ENCODE measurements at regions not wholly inside any gene's neighbourhood (a gene's known extent, or its start where the extent isn't known, plus 50 kb on each side); places are given as distances from the start of the nearest gene placed in this dataset.
"Not testable (repeated sequence)": the region's sequence is repeated elsewhere in the genome, so short reads cannot be mapped to it uniquely, and the experiment has no call there.

GRCh38 chr6:77324866-77325265 is 138.4 kb downstream of the HTR1B start:
- no peak for DNase-seq (ENCODE audit: low spot score)

- no peak for DNase-seq (ENCODE audit: low spot score)
These were observed 140.7 kb downstream of the HTR1B start for GRCh38 chr6:77322604-77323003.

- DNase-seq (ENCODE audit: low spot score): no peak
These were observed 145.0 kb downstream of the HTR1B start for GRCh38 chr6:77318256-77318655.

GRCh38 chr6:77313595-77313994 is 149.7 kb downstream of the HTR1B start:
- DNase-seq (ENCODE audit: low spot score): no peak

- no peak for DNase-seq (ENCODE audit: low spot score)
These were observed 163.4 kb downstream of the HTR1B start for GRCh38 chr6:77299931-77300330.

GRCh38 chr6:77298283-77298682 is 165.0 kb downstream of the HTR1B start:
- DNase-seq (ENCODE audit: low spot score): no peak

GRCh38 chr6:77292564-77293546 is 170.4 kb downstream of the HTR1B start:
- no peak for DNase-seq (ENCODE audit: low spot score)

GRCh38 chr6:77290798-77291197 is 172.5 kb downstream of the HTR1B start:
- DNase-seq (ENCODE audit: low spot score): no peak

GRCh38 chr6:77286541-77286940 is 176.8 kb downstream of the HTR1B start:
- DNase-seq (ENCODE audit: low spot score): no peak

- DNase-seq (ENCODE audit: low spot score): no peak
These were observed 189.4 kb downstream of the HTR1B start for GRCh38 chr6:77273929-77274328.

- DNase-seq (ENCODE audit: low spot score): no peak
These were observed 198.3 kb downstream of the HTR1B start for GRCh38 chr6:77264970-77265369.

GRCh38 chr6:77263003-77263402 is 200.3 kb downstream of the HTR1B start:
- DNase-seq (ENCODE audit: low spot score): no peak

GRCh38 chr6:77251801-77252200 is 211.5 kb downstream of the HTR1B start:
- DNase-seq (ENCODE audit: low spot score): not testable (repeated sequence)

- DNase-seq (ENCODE audit: low spot score): no peak
These were observed 213.7 kb downstream of the HTR1B start for GRCh38 chr6:77249560-77249959.

GRCh38 chr6:77245026-77245425 is 218.3 kb downstream of the HTR1B start:
- no peak for DNase-seq (ENCODE audit: low spot score)

- DNase-seq (ENCODE audit: low spot score): no peak
These were observed 231.6 kb downstream of the HTR1B start for GRCh38 chr6:77231438-77232305.

- DNase-seq (ENCODE audit: low spot score): no peak
These were observed 235.0 kb downstream of the HTR1B start for GRCh38 chr6:77228279-77228678.

GRCh38 chr6:77217896-77218295 is 245.4 kb downstream of the HTR1B start:
- no peak for DNase-seq (ENCODE audit: low spot score)

- no peak for DNase-seq (ENCODE audit: low spot score)
These were observed 257.4 kb downstream of the HTR1B start for GRCh38 chr6:77205936-77206335.

GRCh38 chr6:77204555-77204954 is 258.7 kb downstream of the HTR1B start:
- no peak for DNase-seq (ENCODE audit: low spot score)

- DNase-seq (ENCODE audit: low spot score): no peak
These were observed 279.8 kb downstream of the HTR1B start for GRCh38 chr6:77183447-77183846.

- no peak for DNase-seq (ENCODE audit: low spot score)
These were observed 281.5 kb downstream of the HTR1B start for GRCh38 chr6:77181749-77182148.

GRCh38 chr6:77180326-77180725 is 283.0 kb downstream of the HTR1B start:
- DNase-seq (ENCODE audit: low spot score): no peak

Measured in mucosa of gallbladder (tissue), 1 donor.